ENCODE measurements at regions not wholly inside any gene's neighbourhood (a gene's known extent, or its start where the extent isn't known, plus 50 kb on each side); places are given as distances from the start of the nearest gene placed in this dataset.
"Not testable (repeated sequence)": the region's sequence is repeated elsewhere in the genome, so short reads cannot be mapped to it uniquely, and the experiment has no call there.

DNA sequence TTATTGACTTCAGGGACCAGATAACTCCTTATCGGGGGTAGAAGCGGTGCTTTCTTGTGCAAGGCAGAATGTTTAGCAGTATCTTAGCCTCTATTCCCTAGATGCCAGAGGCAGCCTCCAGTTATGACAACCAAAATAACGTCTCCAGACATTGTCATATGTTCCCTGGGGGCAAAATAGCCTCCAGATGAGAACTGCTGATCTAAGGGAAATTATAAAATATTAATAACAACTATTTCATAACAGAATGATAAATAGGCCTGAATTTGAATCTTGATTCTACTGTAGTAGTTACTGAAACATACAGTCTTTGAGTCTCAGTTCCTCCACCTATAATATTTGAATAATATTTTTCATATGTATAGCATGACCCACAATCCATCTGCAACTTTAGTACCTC, 1431.3 kb downstream of the ZPLD1 start:
- Mint-ChIP-seq H3K9me3 (no peaks in the 10 kb centered on the region), H3K27ac (no peak overlapping the region), H3K27me3 (ENCODE audit: low read depth, poor library complexity) (no peaks in the 10 kb centered on the region), H3K36me3 (ENCODE audit: low read depth) (no peaks in the 10 kb centered on the region), H3K4me3 (no peak overlapping the region), H3K4me1 (no peaks in the 10 kb centered on the region)
- TF ChIP-seq, protein P1, sequence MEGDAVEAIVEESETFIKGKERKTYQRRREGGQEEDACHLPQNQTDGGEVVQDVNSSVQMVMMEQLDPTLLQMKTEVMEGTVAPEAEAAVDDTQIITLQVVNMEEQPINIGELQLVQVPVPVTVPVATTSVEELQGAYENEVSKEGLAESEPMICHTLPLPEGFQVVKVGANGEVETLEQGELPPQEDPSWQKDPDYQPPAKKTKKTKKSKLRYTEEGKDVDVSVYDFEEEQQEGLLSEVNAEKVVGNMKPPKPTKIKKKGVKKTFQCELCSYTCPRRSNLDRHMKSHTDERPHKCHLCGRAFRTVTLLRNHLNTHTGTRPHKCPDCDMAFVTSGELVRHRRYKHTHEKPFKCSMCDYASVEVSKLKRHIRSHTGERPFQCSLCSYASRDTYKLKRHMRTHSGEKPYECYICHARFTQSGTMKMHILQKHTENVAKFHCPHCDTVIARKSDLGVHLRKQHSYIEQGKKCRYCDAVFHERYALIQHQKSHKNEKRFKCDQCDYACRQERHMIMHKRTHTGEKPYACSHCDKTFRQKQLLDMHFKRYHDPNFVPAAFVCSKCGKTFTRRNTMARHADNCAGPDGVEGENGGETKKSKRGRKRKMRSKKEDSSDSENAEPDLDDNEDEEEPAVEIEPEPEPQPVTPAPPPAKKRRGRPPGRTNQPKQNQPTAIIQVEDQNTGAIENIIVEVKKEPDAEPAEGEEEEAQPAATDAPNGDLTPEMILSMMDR (IDR thresholded peaks at IDR 0.05) = no peak
- DNase-seq = no peak

DNA sequence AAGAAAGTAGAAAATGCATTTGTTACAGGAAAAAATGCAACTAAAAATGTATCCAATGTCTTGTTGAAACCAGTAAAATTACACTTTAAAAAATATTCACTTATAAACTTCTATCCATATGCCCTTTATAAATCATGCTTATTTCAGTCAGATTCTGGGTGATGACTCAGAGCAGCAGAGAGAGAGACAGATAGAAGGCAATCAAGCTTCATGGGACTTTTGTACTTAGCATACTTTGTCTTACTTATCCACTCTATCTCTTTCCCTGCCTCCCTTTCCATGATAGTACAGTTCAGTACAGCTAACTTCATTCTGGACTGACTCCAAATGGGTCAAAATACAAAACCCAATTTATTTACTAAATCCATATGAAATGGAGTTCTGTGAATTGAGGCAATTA, 1438.2 kb downstream of the ZPLD1 start:
- no peaks in the 10 kb centered on the region for H3K36me3 Mint-ChIP-seq (ENCODE audit: low read depth)
- DNase-seq = no peak
- H3K27ac Mint-ChIP-seq = no peak overlapping the region
- no peaks in the 10 kb centered on the region for H3K27me3 Mint-ChIP-seq (ENCODE audit: low read depth, poor library complexity)
- no peaks in the 10 kb centered on the region for H3K4me1 Mint-ChIP-seq
- no peak overlapping the region for H3K4me3 Mint-ChIP-seq
- TF ChIP-seq, protein P1 (IDR thresholded peaks at IDR 0.05) = no peak
- H3K9me3 Mint-ChIP-seq = no peaks in the 10 kb centered on the region

DNA sequence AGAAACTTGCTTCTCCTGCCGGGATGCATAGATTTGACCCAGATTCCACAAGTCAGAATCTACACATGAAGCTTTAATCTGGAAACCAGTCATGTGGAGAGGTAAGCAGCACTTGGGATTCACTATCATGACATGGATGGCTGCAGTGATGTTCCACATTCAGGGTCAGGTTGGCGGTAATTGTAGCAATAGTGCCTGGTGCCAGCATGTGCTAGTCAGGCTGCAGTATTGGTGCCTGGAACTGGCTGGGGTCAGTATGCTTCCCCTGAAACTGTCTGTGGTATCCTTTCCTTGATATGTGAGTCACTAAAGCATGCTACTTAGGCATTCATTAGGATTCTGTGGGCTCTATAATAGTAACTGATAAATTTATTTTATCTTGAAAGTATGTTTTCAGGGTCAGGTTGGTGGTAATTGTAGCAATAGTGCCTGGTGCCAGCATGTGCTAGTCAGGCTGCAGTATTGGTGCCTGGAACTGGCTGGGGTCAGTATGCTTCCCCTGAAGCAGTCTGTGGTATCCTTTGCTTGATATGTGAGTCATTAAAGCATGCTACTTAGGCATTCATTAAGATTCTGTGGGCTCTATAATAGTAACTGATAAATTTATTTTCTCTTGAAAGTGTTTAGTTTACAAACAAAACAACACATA, 1439.2 kb downstream of the ZPLD1 start:
- no peak overlapping the region for H3K4me3 Mint-ChIP-seq
- no peaks in the 10 kb centered on the region for H3K36me3 Mint-ChIP-seq (ENCODE audit: low read depth)
- no peak for DNase-seq
- H3K27ac Mint-ChIP-seq = no peak overlapping the region
- TF ChIP-seq, protein P1 (IDR thresholded peaks at IDR 0.05) = no peak
- no peaks in the 10 kb centered on the region for H3K27me3 Mint-ChIP-seq (ENCODE audit: low read depth, poor library complexity)
- no peaks in the 10 kb centered on the region for H3K4me1 Mint-ChIP-seq
- no peaks in the 10 kb centered on the region for H3K9me3 Mint-ChIP-seq

DNA sequence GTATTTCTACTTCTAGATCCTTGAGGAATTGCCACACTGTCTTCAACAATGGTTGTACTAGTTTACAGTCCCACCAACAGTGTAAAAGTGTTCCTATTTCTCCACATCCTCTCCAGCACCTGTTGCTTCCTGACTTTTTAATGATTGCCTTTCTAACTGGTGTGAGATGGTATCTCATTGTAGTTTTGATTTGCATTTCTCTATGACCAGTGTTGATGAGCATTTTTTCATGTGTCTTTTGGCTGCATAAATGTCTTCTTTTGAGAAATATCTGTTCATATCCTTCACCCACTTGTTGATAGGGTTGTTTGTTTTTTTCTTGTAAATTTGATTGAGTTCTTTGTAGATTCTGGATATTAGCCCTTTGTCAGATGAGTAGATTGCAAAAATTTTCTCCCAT, 1447.0 kb downstream of the ZPLD1 start:
- DNase-seq; H3K27ac Mint-ChIP-seq; H3K27me3 Mint-ChIP-seq (ENCODE audit: low read depth, poor library complexity); H3K36me3 Mint-ChIP-seq (ENCODE audit: low read depth); H3K4me1 Mint-ChIP-seq; H3K9me3 Mint-ChIP-seq; H3K4me3 Mint-ChIP-seq: not testable (repeated sequence)

DNA sequence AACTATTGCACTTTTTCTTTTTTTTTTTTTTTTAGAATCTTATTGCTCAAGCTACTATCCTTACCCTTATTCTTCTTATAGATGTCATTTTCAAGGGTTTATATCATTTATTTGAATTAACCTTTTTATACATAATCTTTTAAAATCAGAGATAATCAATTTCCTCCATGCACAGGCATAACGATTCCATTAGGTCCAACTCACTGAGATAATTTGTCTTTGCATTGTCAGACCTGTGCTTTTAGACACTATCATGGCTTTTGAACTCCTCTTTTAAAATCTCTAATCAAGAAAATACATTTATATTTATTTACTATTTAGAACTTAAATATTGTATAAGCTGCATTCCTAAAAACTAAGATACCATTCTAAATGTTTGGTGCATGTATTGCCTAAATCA, 1454.9 kb downstream of the ZPLD1 start:
- H3K4me3 Mint-ChIP-seq = no peak overlapping the region
- no peak overlapping the region for H3K27ac Mint-ChIP-seq
- no peaks in the 10 kb centered on the region for H3K27me3 Mint-ChIP-seq (ENCODE audit: low read depth, poor library complexity)
- DNase-seq = no peak
- no peaks in the 10 kb centered on the region for H3K36me3 Mint-ChIP-seq (ENCODE audit: low read depth)
- H3K4me1 Mint-ChIP-seq = no peaks in the 10 kb centered on the region
- TF ChIP-seq, protein P1 (IDR thresholded peaks at IDR 0.05) = no peak
- no peaks in the 10 kb centered on the region for H3K9me3 Mint-ChIP-seq

DNA sequence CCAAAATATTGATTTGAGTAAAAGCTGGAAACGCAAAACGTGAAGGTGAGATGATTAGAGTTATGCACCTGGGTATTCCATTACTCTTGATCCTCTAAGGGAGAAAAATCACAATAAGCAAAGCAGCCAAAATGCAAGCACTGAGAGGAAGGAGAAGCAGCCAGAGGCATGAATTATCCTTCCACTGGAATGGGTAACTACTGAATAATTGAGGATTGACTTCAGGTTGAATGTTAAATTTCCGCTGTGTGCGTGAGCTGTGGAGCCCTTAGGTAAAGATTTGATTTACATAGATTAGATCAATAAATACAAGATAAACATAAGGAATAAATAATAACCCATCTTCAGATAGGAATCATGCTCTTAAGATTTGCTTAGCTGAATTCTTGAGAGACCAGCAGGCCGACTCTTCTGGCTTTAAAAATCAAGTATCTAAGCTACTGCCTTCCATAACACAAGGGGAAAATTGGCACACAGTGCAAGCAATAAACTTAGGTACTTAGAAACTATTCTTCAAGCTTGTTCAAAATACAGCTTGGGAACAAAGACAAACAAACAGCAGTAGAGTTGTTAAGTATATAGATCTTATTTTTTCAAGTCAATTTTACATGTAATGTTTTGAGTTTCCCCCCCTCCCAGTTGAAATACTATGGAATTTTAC, 1459.5 kb downstream of the ZPLD1 start:
- TF ChIP-seq, protein P1 (IDR thresholded peaks at IDR 0.05) = no peak
- Mint-ChIP-seq H3K4me3 (no peak overlapping the region), H3K4me1 (no peaks in the 10 kb centered on the region), H3K27me3 (ENCODE audit: low read depth, poor library complexity) (no peaks in the 10 kb centered on the region), H3K36me3 (ENCODE audit: low read depth) (no peaks in the 10 kb centered on the region), H3K27ac (no peak overlapping the region), H3K9me3 (no peaks in the 10 kb centered on the region)
- no peak for DNase-seq
